Neural progenitor cell (in vitro differentiated cells): ENCODE measurements at regions not wholly inside any gene's neighbourhood (a gene's known extent, or its start where the extent isn't known, plus 50 kb on each side); places are given as distances from the start of the nearest gene placed in this dataset.

Experiments used
- DNase-seq: peaks from one replicate; pipeline ENCODE4 v3.0.0-alpha.2; 2016; ENCODE audit warnings: low spot score
- H2AFZ ChIP-seq: fragments of 200-600 bp; sonication (generic); replicated peaks from 2 replicates; pipeline ENCODE4 v1.6.1; 2016; ENCODE audit warnings: antibody characterized with exemption
- H3F3A ChIP-seq: fragments of 200-600 bp; sonication (generic); 2 replicates; pipeline ENCODE4 v1.6.1; 2016; ENCODE audit warnings: antibody characterized with exemption, low read depth
- H3K27ac ChIP-seq: fragments of 200-600 bp; sonication (generic); 2 replicates; pipeline ENCODE4 v1.5.1; 2016; ENCODE audit warnings: mild to moderate bottlenecking
- H3K27me3 ChIP-seq: fragments of 200-600 bp; sonication (generic); 2 replicates; pipeline ENCODE4 v1.6.1; 2016; ENCODE audit warnings: mild to moderate bottlenecking, moderate library complexity
- H3K36me3 ChIP-seq: fragments of 200-600 bp; sonication (generic); 2 replicates; pipeline ENCODE4 v1.5.1; 2016
- H3K4me1 ChIP-seq: fragments of 200-600 bp; sonication (generic); 2 replicates; pipeline ENCODE4 v1.6.1; 2016; ENCODE audit warnings: mixed run types
- H3K4me2 ChIP-seq: fragments of 200-600 bp; sonication (generic); 2 replicates; pipeline ENCODE4 v1.6.1; 2016
- H3K4me3 ChIP-seq: fragments of 200-600 bp; sonication (generic); 2 replicates; pipeline ENCODE4 v1.5.1; 2016
- H3K79me2 ChIP-seq: fragments of 200-600 bp; sonication (generic); 2 replicates; pipeline ENCODE4 v1.6.1; 2016; ENCODE audit warnings: low read depth
- H3K9ac ChIP-seq: fragments of 200-600 bp; sonication (generic); 2 replicates; pipeline ENCODE4 v1.6.1; 2016
- H3K9me3 ChIP-seq: fragments of 200-600 bp; sonication (generic); 2 replicates; pipeline ENCODE4 v1.5.1; 2016; ENCODE audit warnings: low read depth
- H4K20me1 ChIP-seq: fragments of 200-600 bp; sonication (generic); 2 replicates; pipeline ENCODE4 v1.6.1; 2016; ENCODE audit warnings: low read depth
- H3K27ac Mint-ChIP-seq: 3 replicates; pipeline ENCODE4 v1.8.0; 2021; ENCODE audit warnings: mixed read lengths
- H3K27me3 Mint-ChIP-seq: 2 replicates; pipeline ENCODE4 v1.8.0; 2022; ENCODE audit warnings: low read depth, mild to moderate bottlenecking, inconsistent platforms, moderate library complexity, mixed read lengths; ENCODE audit not compliant: insufficient read depth
- H3K36me3 Mint-ChIP-seq: 3 replicates; pipeline ENCODE4 v1.8.0; 2021; ENCODE audit warnings: mixed read lengths
- H3K4me1 Mint-ChIP-seq: 3 replicates; pipeline ENCODE4 v1.8.0; 2021; ENCODE audit warnings: mixed read lengths
- H3K4me3 Mint-ChIP-seq: 3 replicates; pipeline ENCODE4 v1.8.0; 2021; ENCODE audit warnings: mild to moderate bottlenecking, moderate library complexity, mixed read lengths
- H3K9me3 Mint-ChIP-seq: 3 replicates; pipeline ENCODE4 v1.8.0; 2020; ENCODE audit warnings: mixed read lengths
- CTCF ChIP-seq: fragments of 200-600 bp; sonication (generic); IDR thresholded peaks from 2 replicates; pipeline ENCODE4 v1.5.1; 2017; ENCODE audit warnings: antibody characterized with exemption, mild to moderate bottlenecking
- EZH2 ChIP-seq: fragments of 200-600 bp; sonication (generic); IDR thresholded peaks from 2 replicates; pipeline ENCODE4 v1.6.1; 2017; ENCODE audit warnings: antibody characterized with exemption, mild to moderate bottlenecking, moderate library complexity
- EZH2phosphoT487 ChIP-seq: fragments of 200-600 bp; sonication (generic); IDR thresholded peaks from 2 replicates; pipeline ENCODE4 v1.6.1; 2017; ENCODE audit warnings: antibody characterized with exemption

GRCh38 chr3:124602980-124603627 lies 127.1 kb upstream of the UMPS start:
- peaks cover 6% of the 10 kb centered on the region for H3K4me1 Mint-ChIP-seq
- H3K36me3 Mint-ChIP-seq = no peaks in the 10 kb centered on the region

GRCh38 chr3:124605781-124606579 lies 124.3 kb upstream of the UMPS start:
- Histone ChIP-seq H3K27ac (no peak overlapping the region), H4K20me1 (no peaks in the 10 kb centered on the region), H3F3A (no peaks in the 10 kb centered on the region), H2AFZ (no peak overlapping the region), H3K79me2 (no peaks in the 10 kb centered on the region), H3K4me1 (peaks cover 5% of the 10 kb centered on the region), H3K27me3 (no peaks in the 10 kb centered on the region), H3K4me2 (no peak overlapping the region), H3K9ac (no peak overlapping the region), H3K4me3 (no peak overlapping the region), H3K36me3 (no peaks in the 10 kb centered on the region), H3K9me3 (no peaks in the 10 kb centered on the region)
- no peak for DNase-seq
- no peaks in the 10 kb centered on the region for H3K9me3 Mint-ChIP-seq
- TF ChIP-seq EZH2 (no peak), CTCF (no peak), EZH2phosphoT487 (no peak)
- H3K27ac Mint-ChIP-seq = no peak overlapping the region
- H3K27me3 Mint-ChIP-seq = peaks cover 3% of the 10 kb centered on the region
- no peak overlapping the region for H3K4me3 Mint-ChIP-seq
- H3K4me1 Mint-ChIP-seq = peaks cover 5% of the 10 kb centered on the region
- H3K36me3 Mint-ChIP-seq = no peaks in the 10 kb centered on the region

More at GRCh38 chr3:124602980-124603627, 127.1 kb upstream of the UMPS start:
- no peak overlapping the region for H2AFZ ChIP-seq
- H3K36me3 ChIP-seq = no peaks in the 10 kb centered on the region
- Mint-ChIP-seq H3K9me3 (no peaks in the 10 kb centered on the region), H3K27ac (no peak overlapping the region), H3K27me3 (peaks cover 3% of the 10 kb centered on the region), H3K4me3 (no peak overlapping the region)
- TF ChIP-seq EZH2 (no peak), EZH2phosphoT487 (no peak), CTCF (no peak)
- H3K4me1 ChIP-seq = peaks cover 7% of the 10 kb centered on the region
- H3K4me2 ChIP-seq = no peak overlapping the region
- no peak for DNase-seq
- no peak overlapping the region for H3K4me3 ChIP-seq
- H3F3A ChIP-seq = no peaks in the 10 kb centered on the region
- no peaks in the 10 kb centered on the region for H3K79me2 ChIP-seq
- no peak overlapping the region for H3K9ac ChIP-seq
- no peak overlapping the region for H3K27ac ChIP-seq
- no peaks in the 10 kb centered on the region for H4K20me1 ChIP-seq
- no peaks in the 10 kb centered on the region for H3K9me3 ChIP-seq
- H3K27me3 ChIP-seq = no peaks in the 10 kb centered on the region

GRCh38 chr3:124607163-124607562 lies 123.1 kb upstream of the UMPS start:
- Mint-ChIP-seq H3K36me3 (no peaks in the 10 kb centered on the region), H3K9me3 (no peaks in the 10 kb centered on the region), H3K27ac (no peak overlapping the region), H3K27me3 (peaks cover 3% of the 10 kb centered on the region), H3K4me1 (peaks cover 5% of the 10 kb centered on the region), H3K4me3 (no peak overlapping the region)
- Histone ChIP-seq H2AFZ (no peak overlapping the region), H3K4me2 (no peak overlapping the region), H3F3A (no peaks in the 10 kb centered on the region), H3K4me1 (peaks cover 5% of the 10 kb centered on the region), H3K4me3 (no peak overlapping the region), H3K36me3 (no peaks in the 10 kb centered on the region), H3K27ac (no peak overlapping the region), H3K27me3 (no peaks in the 10 kb centered on the region), H3K9ac (no peak overlapping the region), H3K9me3 (no peaks in the 10 kb centered on the region), H4K20me1 (no peaks in the 10 kb centered on the region), H3K79me2 (no peaks in the 10 kb centered on the region)
- no peak for DNase-seq
- no peak for TF ChIP-seq EZH2phosphoT487
- no peak for TF ChIP-seq CTCF
- TF ChIP-seq EZH2 = no peak
